CD14-positive monocyte (primary cell): ENCODE measurements at regions not wholly inside any gene's neighbourhood (a gene's known extent, or its start where the extent isn't known, plus 50 kb on each side); places are given as distances from the start of the nearest gene placed in this dataset.

Source experiments
- DNase-seq, 3 donors: peaks; one replicate each; pipeline ENCODE4 v3.0.0-alpha.2; 2011 to 2022
- H2AFZ ChIP-seq: 2 replicates; pipeline ENCODE4 v1.6.0; 2012; ENCODE audit warnings: mild to moderate bottlenecking, low read depth, low read length, inconsistent platforms; ENCODE audit not compliant: insufficient read depth, poor library complexity, severe bottlenecking
- H3K27ac ChIP-seq, 2 donors: 1 replicate in 1 of 2; 2 replicates in 1 of 2; pipeline ENCODE4 v1.5.1; 2012 to 2013; ENCODE audit warnings: low read length in 2 of 2, control low read depth in 1 of 2, inconsistent platforms in 1 of 2, low read depth in 1 of 2, mild to moderate bottlenecking in 1 of 2
- H3K27me3 ChIP-seq, 2 donors: one replicate each; pipeline versions ENCODE4 v1.6.0 to v1.6.1; 2011 to 2013; ENCODE audit warnings: low read length in 2 of 2; ENCODE audit not compliant: control insufficient read depth in 2 of 2, insufficient read depth in 2 of 2
- H3K36me3 ChIP-seq, 2 donors: replicated peaks in 1 of 2; 1 replicate in 1 of 2; 2 replicates in 1 of 2; pipeline versions ENCODE4 v1.5.1 to v1.6.1; 2012 to 2013; ENCODE audit warnings: low read length in 2 of 2, control low read depth in 1 of 2, inconsistent platforms in 1 of 2, mild to moderate bottlenecking in 1 of 2; ENCODE audit not compliant: insufficient read depth in 2 of 2, control insufficient read depth in 1 of 2
- H3K4me1 ChIP-seq, 2 donors: 1 replicate in 1 of 2; 2 replicates in 1 of 2; pipeline versions ENCODE4 v1.5.1 to v1.6.1; 2012 to 2013; ENCODE audit warnings: low read length in 2 of 2, control low read depth in 1 of 2, inconsistent platforms in 1 of 2, mild to moderate bottlenecking in 1 of 2, moderate library complexity in 1 of 2; ENCODE audit not compliant: insufficient read depth in 2 of 2, control insufficient read depth in 1 of 2
- H3K4me2 ChIP-seq: replicated peaks from 2 replicates; pipeline ENCODE3; 2012; ENCODE audit warnings: low read length, moderate library complexity, mild to moderate bottlenecking; ENCODE audit not compliant: poor library complexity, severe bottlenecking; ENCODE audit errors: extremely low read depth
- H3K4me3 ChIP-seq, 3 experiments: fragments of 200-600 bp in 1 of 3; sonication (generic) in 1 of 3; replicated peaks in 1 of 3; 1 replicate in 2 of 3; 2 replicates in 1 of 3; pipeline ENCODE4 v1.5.1; 2011 to 2013; ENCODE audit warnings: low read length in 3 of 3, mild to moderate bottlenecking in 3 of 3, control low read depth in 2 of 3, low read depth in 2 of 3, inconsistent platforms in 1 of 3, moderate library complexity in 1 of 3
- H3K79me2 ChIP-seq: 2 replicates; pipeline ENCODE4 v1.6.0; 2012; ENCODE audit warnings: mild to moderate bottlenecking, control low read depth, inconsistent platforms, low read length, moderate library complexity; ENCODE audit not compliant: insufficient read depth
- H3K9ac ChIP-seq: 2 replicates; pipeline ENCODE4 v1.6.0; 2017; ENCODE audit warnings: low read length, mild to moderate bottlenecking; ENCODE audit not compliant: insufficient read depth, poor library complexity, severe bottlenecking
- H3K9me3 ChIP-seq, 2 donors: replicated peaks in 1 of 2; 1 replicate in 1 of 2; 2 replicates in 1 of 2; pipeline versions ENCODE4 v1.5.1 to v1.6.1; 2012 to 2013; ENCODE audit warnings: low read length in 2 of 2, control low read depth in 1 of 2; ENCODE audit not compliant: control insufficient read depth in 1 of 2, insufficient read depth in 1 of 2
- H4K20me1 ChIP-seq: 2 replicates; pipeline ENCODE4 v1.6.0; 2012; ENCODE audit warnings: mild to moderate bottlenecking, low read length, control low read depth, moderate library complexity; ENCODE audit not compliant: insufficient read depth
- H3K27ac Mint-ChIP-seq, 7 donors: one replicate each; pipeline ENCODE4 v1.8.0; 2020; ENCODE audit warnings: mild to moderate bottlenecking in 7 of 7, mixed read lengths in 7 of 7, moderate library complexity in 6 of 7, inconsistent platforms in 2 of 7
- H3K27me3 Mint-ChIP-seq, 3 donors: one replicate each; pipeline ENCODE4 v1.8.0; 2021 to 2022; ENCODE audit warnings: low read depth in 3 of 3, mild to moderate bottlenecking in 3 of 3, mixed read lengths in 3 of 3, moderate library complexity in 3 of 3, inconsistent platforms in 1 of 3
- H3K36me3 Mint-ChIP-seq, 2 donors: one replicate each; pipeline ENCODE4 v1.8.0; 2020; ENCODE audit warnings: mixed read lengths in 2 of 2, inconsistent platforms in 1 of 2, mild to moderate bottlenecking in 1 of 2
- H3K4me1 Mint-ChIP-seq: one replicate; pipeline ENCODE4 v1.8.0; 2020; ENCODE audit warnings: mild to moderate bottlenecking, mixed read lengths
- H3K4me3 Mint-ChIP-seq, 2 donors: one replicate each; pipeline ENCODE4 v1.8.0; 2020; ENCODE audit warnings: mild to moderate bottlenecking in 2 of 2, mixed read lengths in 2 of 2, moderate library complexity in 1 of 2
- H3K9me3 Mint-ChIP-seq, 7 donors: one replicate each; pipeline ENCODE4 v1.8.0; 2020 to 2022; ENCODE audit warnings: mixed read lengths in 7 of 7, mild to moderate bottlenecking in 6 of 7, moderate library complexity in 6 of 7, inconsistent platforms in 2 of 7
- CTCF ChIP-seq: fragments of 200-600 bp; IDR thresholded peaks from one replicate; pipeline ENCODE4 v1.8.0; 2022; ENCODE audit warnings: antibody characterized with exemption, mild to moderate bottlenecking
- WGBS: methylation state at CpG from one replicate; pipeline ENCODE4 v1.1.5; 2013; ENCODE audit warnings: missing lambda C conversion rate; ENCODE audit not compliant: insufficient coverage; 5-methylcytosine and 5-hydroxymethylcytosine counted together
- intact Hi-C, 2 donors: fragments of 100-400 bp; cut with micrococcal nuclease; formaldehyde crosslinking; loops; one replicate each; pipeline versions ENCODE4 v1.15.0 to v1.15.1; 2023

- H2AFZ ChIP-seq: no peak overlapping the region
- peaks cover 0 to 3% (median 3%) of the 10 kb centered on the region in 3 donors for H3K27me3 Mint-ChIP-seq
- H3K4me1 Mint-ChIP-seq: no peaks in the 10 kb centered on the region
- no peak overlapping the region for H3K9ac ChIP-seq
- no peaks in the 10 kb centered on the region for H3K4me1 ChIP-seq
- H3K27me3 ChIP-seq: no peaks in the 10 kb centered on the region
- no peak overlapping the region for H3K4me3 ChIP-seq
- TF ChIP-seq CTCF: no peak
- H3K4me3 Mint-ChIP-seq: no peak overlapping the region
- no peak overlapping the region for H3K27ac Mint-ChIP-seq
- H3K79me2 ChIP-seq: no peaks in the 10 kb centered on the region
- peaks cover 0 to 11% of the 10 kb centered on the region in 2 donors for H3K9me3 ChIP-seq
- no peaks in the 10 kb centered on the region for H3K36me3 Mint-ChIP-seq
- no peak overlapping the region for H3K4me2 ChIP-seq
- no peak for DNase-seq
- intact Hi-C loops: no loop called here
- WGBS: 93% methylated on average over 3 of the region's 4 CpGs
- peaks cover 7 to 20% (median 12%) of the 10 kb centered on the region in 7 donors for H3K9me3 Mint-ChIP-seq
- H3K27ac ChIP-seq: no peak overlapping the region
- no peaks in the 10 kb centered on the region for H3K36me3 ChIP-seq
- H4K20me1 ChIP-seq: no peaks in the 10 kb centered on the region
Measured at GRCh38 chr14:97196336-97196735, 399.2 kb downstream of the VRK1 start.

GRCh38 chr14:97198813-97199212 lies 401.6 kb downstream of the VRK1 start:
- Histone ChIP-seq H4K20me1 (no peaks in the 10 kb centered on the region), H3K4me1 (no peaks in the 10 kb centered on the region), H3K4me2 (no peak overlapping the region), H3K9ac (no peak overlapping the region), H3K36me3 (no peaks in the 10 kb centered on the region), H3K27ac (no peak overlapping the region), H3K9me3 (peaks cover 0 to 11% of the 10 kb centered on the region in 2 donors), H3K27me3 (no peaks in the 10 kb centered on the region), H3K4me3 (no peak overlapping the region), H2AFZ (no peak overlapping the region), H3K79me2 (no peaks in the 10 kb centered on the region)
- Mint-ChIP-seq H3K4me3 (no peak overlapping the region), H3K27me3 (peaks cover 0 to 4% (median 3%) of the 10 kb centered on the region in 3 donors), H3K9me3 (peaks cover 7 to 18% (median 12%) of the 10 kb centered on the region in 7 donors), H3K27ac (no peak overlapping the region), H3K4me1 (no peaks in the 10 kb centered on the region), H3K36me3 (no peaks in the 10 kb centered on the region)
- no peak for DNase-seq
- intact Hi-C loops: no loop called here
- no peak for TF ChIP-seq CTCF
